ENCODE measurements at regions not wholly inside any gene's neighbourhood (a gene's known extent, or its start where the extent isn't known, plus 50 kb on each side); places are given as distances from the start of the nearest gene placed in this dataset.

DNA sequence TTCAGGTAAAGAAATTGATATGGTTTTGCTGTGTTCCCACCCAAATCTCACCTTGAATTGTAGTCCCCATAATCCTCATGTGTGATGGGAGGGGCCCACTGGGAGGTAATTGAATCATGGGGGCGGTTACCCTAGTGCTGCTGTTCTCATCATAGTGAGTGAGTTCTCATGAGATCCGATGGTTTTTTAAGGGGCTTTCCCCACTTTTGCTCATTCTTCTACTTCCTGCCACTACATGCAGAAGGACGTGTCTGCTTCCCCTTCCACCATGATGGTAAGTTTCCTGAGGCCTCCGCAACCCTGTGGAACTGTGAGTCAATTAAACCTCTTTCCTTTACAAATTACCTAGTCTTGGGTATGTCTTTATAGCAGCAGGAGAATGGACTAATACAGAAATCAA is 69.3 kb downstream of the MIS18A start:
- TF ChIP-seq ATF1 (CRISPR knock-in tag; IDR thresholded peaks at IDR 0.05) (no peak), CCAR2 (optimal IDR thresholded peaks at IDR 0.05; ENCODE audit: low read depth, low read length) (no peak), RORA (CRISPR knock-in tag; IDR thresholded peaks at IDR 0.05) (no peak), ZSCAN29 (CRISPR knock-in tag; conservative IDR thresholded peaks at IDR 0.05) (no peak), NCOA2 (CRISPR knock-in tag; IDR thresholded peaks at IDR 0.05) (no peak), SNAPC2 (CRISPR knock-in tag; IDR thresholded peaks at IDR 0.05) (no peak)
- TF ChIP-seq, protein P1, sequence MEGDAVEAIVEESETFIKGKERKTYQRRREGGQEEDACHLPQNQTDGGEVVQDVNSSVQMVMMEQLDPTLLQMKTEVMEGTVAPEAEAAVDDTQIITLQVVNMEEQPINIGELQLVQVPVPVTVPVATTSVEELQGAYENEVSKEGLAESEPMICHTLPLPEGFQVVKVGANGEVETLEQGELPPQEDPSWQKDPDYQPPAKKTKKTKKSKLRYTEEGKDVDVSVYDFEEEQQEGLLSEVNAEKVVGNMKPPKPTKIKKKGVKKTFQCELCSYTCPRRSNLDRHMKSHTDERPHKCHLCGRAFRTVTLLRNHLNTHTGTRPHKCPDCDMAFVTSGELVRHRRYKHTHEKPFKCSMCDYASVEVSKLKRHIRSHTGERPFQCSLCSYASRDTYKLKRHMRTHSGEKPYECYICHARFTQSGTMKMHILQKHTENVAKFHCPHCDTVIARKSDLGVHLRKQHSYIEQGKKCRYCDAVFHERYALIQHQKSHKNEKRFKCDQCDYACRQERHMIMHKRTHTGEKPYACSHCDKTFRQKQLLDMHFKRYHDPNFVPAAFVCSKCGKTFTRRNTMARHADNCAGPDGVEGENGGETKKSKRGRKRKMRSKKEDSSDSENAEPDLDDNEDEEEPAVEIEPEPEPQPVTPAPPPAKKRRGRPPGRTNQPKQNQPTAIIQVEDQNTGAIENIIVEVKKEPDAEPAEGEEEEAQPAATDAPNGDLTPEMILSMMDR (CRISPR knock-in tag; IDR thresholded peaks at IDR 0.05): no peak
- TF ChIP-seq, protein P2, sequence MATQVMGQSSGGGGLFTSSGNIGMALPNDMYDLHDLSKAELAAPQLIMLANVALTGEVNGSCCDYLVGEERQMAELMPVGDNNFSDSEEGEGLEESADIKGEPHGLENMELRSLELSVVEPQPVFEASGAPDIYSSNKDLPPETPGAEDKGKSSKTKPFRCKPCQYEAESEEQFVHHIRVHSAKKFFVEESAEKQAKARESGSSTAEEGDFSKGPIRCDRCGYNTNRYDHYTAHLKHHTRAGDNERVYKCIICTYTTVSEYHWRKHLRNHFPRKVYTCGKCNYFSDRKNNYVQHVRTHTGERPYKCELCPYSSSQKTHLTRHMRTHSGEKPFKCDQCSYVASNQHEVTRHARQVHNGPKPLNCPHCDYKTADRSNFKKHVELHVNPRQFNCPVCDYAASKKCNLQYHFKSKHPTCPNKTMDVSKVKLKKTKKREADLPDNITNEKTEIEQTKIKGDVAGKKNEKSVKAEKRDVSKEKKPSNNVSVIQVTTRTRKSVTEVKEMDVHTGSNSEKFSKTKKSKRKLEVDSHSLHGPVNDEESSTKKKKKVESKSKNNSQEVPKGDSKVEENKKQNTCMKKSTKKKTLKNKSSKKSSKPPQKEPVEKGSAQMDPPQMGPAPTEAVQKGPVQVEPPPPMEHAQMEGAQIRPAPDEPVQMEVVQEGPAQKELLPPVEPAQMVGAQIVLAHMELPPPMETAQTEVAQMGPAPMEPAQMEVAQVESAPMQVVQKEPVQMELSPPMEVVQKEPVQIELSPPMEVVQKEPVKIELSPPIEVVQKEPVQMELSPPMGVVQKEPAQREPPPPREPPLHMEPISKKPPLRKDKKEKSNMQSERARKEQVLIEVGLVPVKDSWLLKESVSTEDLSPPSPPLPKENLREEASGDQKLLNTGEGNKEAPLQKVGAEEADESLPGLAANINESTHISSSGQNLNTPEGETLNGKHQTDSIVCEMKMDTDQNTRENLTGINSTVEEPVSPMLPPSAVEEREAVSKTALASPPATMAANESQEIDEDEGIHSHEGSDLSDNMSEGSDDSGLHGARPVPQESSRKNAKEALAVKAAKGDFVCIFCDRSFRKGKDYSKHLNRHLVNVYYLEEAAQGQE (IDR thresholded peaks at IDR 0.05; ENCODE audit: borderline replicate concordance in 1 of 2, low read depth in 1 of 2, low read length in 2 of 2): no peak
- TF ChIP-seq, protein P3, sequence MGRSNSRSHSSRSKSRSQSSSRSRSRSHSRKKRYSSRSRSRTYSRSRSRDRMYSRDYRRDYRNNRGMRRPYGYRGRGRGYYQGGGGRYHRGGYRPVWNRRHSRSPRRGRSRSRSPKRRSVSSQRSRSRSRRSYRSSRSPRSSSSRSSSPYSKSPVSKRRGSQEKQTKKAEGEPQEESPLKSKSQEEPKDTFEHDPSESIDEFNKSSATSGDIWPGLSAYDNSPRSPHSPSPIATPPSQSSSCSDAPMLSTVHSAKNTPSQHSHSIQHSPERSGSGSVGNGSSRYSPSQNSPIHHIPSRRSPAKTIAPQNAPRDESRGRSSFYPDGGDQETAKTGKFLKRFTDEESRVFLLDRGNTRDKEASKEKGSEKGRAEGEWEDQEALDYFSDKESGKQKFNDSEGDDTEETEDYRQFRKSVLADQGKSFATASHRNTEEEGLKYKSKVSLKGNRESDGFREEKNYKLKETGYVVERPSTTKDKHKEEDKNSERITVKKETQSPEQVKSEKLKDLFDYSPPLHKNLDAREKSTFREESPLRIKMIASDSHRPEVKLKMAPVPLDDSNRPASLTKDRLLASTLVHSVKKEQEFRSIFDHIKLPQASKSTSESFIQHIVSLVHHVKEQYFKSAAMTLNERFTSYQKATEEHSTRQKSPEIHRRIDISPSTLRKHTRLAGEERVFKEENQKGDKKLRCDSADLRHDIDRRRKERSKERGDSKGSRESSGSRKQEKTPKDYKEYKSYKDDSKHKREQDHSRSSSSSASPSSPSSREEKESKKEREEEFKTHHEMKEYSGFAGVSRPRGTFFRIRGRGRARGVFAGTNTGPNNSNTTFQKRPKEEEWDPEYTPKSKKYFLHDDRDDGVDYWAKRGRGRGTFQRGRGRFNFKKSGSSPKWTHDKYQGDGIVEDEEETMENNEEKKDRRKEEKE (IDR thresholded peaks at IDR 0.05): no peak
- TF ChIP-seq, protein P4, sequence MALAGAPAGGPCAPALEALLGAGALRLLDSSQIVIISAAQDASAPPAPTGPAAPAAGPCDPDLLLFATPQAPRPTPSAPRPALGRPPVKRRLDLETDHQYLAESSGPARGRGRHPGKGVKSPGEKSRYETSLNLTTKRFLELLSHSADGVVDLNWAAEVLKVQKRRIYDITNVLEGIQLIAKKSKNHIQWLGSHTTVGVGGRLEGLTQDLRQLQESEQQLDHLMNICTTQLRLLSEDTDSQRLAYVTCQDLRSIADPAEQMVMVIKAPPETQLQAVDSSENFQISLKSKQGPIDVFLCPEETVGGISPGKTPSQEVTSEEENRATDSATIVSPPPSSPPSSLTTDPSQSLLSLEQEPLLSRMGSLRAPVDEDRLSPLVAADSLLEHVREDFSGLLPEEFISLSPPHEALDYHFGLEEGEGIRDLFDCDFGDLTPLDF (CRISPR knock-in tag; IDR thresholded peaks at IDR 0.05): no peak
